NCI-H1105 (cell line): ENCODE measurements at regions not wholly inside any gene's neighbourhood (a gene's known extent, or its start where the extent isn't known, plus 50 kb on each side); places are given as distances from the start of the nearest gene placed in this dataset.
A peak's percentile ranks its signal among the peaks of the same experiment; 100 is the strongest.

Experiments used
- DNase-seq: peaks from one replicate; lab custom pipeline; 2025; lab: John Stamatoyannopoulos, UW

GRCh38 chr4:167290678-167291077 lies 56.4 kb upstream of the SPOCK3 start:
- DNase-seq = peak; percentile 0

- no peak for DNase-seq
These were observed 74.6 kb upstream of the SPOCK3 start for GRCh38 chr4:167308876-167309275.

- DNase-seq = no peak
These were observed 87.0 kb upstream of the SPOCK3 start for GRCh38 chr4:167321299-167321698.

- no peak for DNase-seq
These were observed 105.5 kb upstream of the SPOCK3 start for GRCh38 chr4:167339781-167340180.

GRCh38 chr4:167359711-167360110 lies 125.4 kb upstream of the SPOCK3 start:
- DNase-seq = no peak

- no peak for DNase-seq
These were observed 145.0 kb upstream of the SPOCK3 start for GRCh38 chr4:167379076-167379835.

- DNase-seq = no peak
These were observed 146.7 kb upstream of the SPOCK3 start for GRCh38 chr4:167380964-167381363.

GRCh38 chr4:167383291-167383690 lies 149.0 kb upstream of the SPOCK3 start:
- DNase-seq = no peak

GRCh38 chr4:167397586-167397985 lies 163.3 kb upstream of the SPOCK3 start:
- no peak for DNase-seq

- DNase-seq = no peak
These were observed 164.9 kb upstream of the SPOCK3 start for GRCh38 chr4:167399201-167399600.

- no peak for DNase-seq
These were observed 171.9 kb upstream of the SPOCK3 start for GRCh38 chr4:167406181-167406580.

- no peak for DNase-seq
These were observed 181.2 kb upstream of the SPOCK3 start for GRCh38 chr4:167415461-167415860.

GRCh38 chr4:167419468-167420140 lies 185.3 kb upstream of the SPOCK3 start:
- DNase-seq = no peak

- DNase-seq = no peak
These were observed 186.9 kb upstream of the SPOCK3 start for GRCh38 chr4:167421201-167421600.

- no peak for DNase-seq
These were observed 190.3 kb upstream of the SPOCK3 start for GRCh38 chr4:167424341-167425256.

- DNase-seq = no peak
These were observed 193.9 kb upstream of the SPOCK3 start for GRCh38 chr4:167428156-167428555.

GRCh38 chr4:167431371-167431770 lies 197.1 kb upstream of the SPOCK3 start:
- DNase-seq = no peak

GRCh38 chr4:167435786-167436185 lies 201.5 kb upstream of the SPOCK3 start:
- no peak for DNase-seq

- DNase-seq = no peak
These were observed 209.5 kb upstream of the SPOCK3 start for GRCh38 chr4:167443841-167444240.

GRCh38 chr4:167452922-167453430 lies 218.7 kb upstream of the SPOCK3 start:
- peak; percentile 0 for DNase-seq

- DNase-seq = no peak
These were observed 222.3 kb upstream of the SPOCK3 start for GRCh38 chr4:167456619-167457018.

- DNase-seq = no peak
These were observed 235.1 kb upstream of the SPOCK3 start for GRCh38 chr4:167469436-167469835.
